GM18873 (cell line): ENCODE measurements at regions not wholly inside any gene's neighbourhood (a gene's known extent, or its start where the extent isn't known, plus 50 kb on each side); places are given as distances from the start of the nearest gene placed in this dataset.

Source experiments
- ATAC-seq: cut with Tn5 transposase; IDR thresholded peaks from one replicate; pipeline ENCODE4 v1.9.1; 2021; ENCODE audit warnings: mild to moderate bottlenecking, moderate library complexity, moderate number of reproducible peaks; ENCODE audit not compliant: unreplicated experiment, low FRiP score

- ATAC-seq: no peak
These were observed 1020.0 kb upstream of the SLC10A2 start for GRCh38 chr13:104086210-104086609.

DNA sequence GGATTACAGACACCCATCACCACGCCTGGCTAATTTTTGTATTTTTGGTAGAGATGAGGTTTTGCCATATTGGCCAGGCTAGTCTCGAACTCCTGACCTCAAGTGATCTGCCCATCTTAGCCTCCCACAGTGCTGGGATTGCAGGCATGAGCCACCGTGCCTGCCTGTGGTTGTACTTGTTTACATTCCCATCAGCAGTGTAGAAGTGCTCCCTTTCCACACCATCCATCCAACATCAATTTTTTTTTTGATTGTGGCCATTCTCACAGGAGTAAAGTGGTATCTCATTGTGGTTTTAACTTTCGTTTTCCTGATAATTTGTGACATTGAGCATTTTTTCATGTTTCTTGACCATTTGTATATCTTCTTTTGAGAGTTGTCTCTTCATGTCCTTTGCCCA is 1019.4 kb upstream of the SLC10A2 start:
- no peak for ATAC-seq

GRCh38 chr13:104074326-104074725 is 1008.1 kb upstream of the SLC10A2 start:
- no peak for ATAC-seq

DNA sequence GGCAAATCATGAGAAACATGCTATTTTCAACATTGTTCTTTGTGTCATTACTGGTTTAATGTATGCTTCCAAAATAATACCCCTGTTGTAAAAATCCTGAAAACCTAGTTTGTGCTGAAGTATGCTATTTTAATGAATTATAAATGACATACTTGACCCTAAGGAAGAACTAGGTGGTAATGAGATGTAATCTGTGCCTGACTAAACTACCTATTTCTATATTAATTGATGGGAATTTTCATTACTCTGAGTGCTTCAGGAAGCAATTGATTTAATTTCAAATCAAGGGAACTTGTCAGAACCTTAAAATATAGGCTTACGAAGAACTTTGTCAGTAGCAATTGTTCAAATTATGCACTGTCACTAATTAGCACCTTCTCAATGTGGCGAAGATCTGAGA is 1005.6 kb upstream of the SLC10A2 start:
- ATAC-seq: no peak

GRCh38 chr13:104065328-104065727 is 999.1 kb upstream of the SLC10A2 start:
- no peak for ATAC-seq

GRCh38 chr13:104057861-104058260 is 991.6 kb upstream of the SLC10A2 start:
- ATAC-seq: no peak

GRCh38 chr13:104045907-104046306 is 979.7 kb upstream of the SLC10A2 start:
- ATAC-seq: no peak

- ATAC-seq: no peak
These were observed 977.0 kb upstream of the SLC10A2 start for GRCh38 chr13:104043184-104043583.

DNA sequence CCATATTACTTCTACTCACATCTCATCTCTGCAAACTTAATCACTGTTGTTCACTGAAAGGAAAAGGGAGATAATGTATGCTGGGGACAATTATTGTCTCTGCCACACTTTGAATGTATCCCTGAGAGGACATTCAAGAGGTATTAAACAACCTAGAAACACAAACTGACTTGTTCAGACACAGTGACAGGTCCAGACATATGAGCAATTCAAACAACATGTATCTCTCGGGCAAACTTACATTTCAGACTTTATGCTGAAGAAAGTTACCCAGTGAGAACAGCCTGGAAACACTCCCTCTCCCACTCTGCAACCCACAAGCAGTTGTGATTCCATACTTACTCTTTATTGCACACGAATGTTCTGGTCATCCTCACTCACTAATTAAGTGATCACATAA is 968.7 kb upstream of the SLC10A2 start:
- no peak for ATAC-seq

DNA sequence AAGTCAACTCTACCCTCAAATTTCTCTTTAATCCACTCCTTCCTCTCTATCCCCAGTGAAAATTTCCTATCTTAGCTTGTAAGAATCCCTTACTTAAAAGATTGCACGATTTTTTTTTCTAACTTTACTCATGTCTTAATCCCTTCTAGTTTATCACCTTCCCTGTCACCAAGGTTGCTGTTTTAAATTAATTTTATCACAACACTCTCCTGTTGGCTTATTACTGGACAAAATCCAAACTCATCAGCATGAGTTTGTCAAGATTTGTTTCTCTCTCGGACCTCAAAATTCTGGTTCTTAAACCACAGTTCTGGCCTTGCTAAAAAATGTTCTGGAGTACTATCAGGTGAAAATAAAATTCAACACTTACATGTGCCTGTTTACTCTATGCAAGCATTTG is 959.1 kb upstream of the SLC10A2 start:
- ATAC-seq: no peak

- ATAC-seq: no peak
These were observed 958.4 kb upstream of the SLC10A2 start for GRCh38 chr13:104024416-104025170.

DNA sequence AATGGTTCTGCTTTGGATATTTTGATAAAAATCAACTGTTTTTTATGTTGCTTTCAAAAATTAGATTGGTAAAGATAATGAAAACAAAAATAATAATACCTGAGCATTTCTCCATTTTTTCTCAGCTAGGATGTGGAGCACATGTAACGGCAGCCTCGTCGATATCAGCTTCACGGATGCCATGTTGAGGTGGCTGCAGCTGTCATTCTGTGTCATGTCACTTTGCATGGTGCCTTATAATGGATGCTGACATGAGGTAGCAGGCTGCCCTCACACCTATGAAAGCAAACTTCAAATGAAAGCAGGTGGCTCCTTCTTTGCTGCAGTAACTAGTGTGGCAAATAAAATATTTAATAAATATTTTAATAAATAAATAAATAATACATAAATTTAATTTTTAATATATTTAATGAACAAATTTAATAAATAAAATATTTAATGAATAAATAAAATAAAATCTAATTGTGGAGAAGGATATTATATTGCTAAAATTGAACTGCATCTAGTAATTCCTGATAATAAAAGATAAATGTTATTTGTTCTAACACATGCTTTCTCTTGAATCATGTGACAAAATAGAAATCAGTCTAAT is 955.7 kb upstream of the SLC10A2 start:
- no peak for ATAC-seq

GRCh38 chr13:104017317-104017716 is 951.1 kb upstream of the SLC10A2 start:
- no peak for ATAC-seq

DNA sequence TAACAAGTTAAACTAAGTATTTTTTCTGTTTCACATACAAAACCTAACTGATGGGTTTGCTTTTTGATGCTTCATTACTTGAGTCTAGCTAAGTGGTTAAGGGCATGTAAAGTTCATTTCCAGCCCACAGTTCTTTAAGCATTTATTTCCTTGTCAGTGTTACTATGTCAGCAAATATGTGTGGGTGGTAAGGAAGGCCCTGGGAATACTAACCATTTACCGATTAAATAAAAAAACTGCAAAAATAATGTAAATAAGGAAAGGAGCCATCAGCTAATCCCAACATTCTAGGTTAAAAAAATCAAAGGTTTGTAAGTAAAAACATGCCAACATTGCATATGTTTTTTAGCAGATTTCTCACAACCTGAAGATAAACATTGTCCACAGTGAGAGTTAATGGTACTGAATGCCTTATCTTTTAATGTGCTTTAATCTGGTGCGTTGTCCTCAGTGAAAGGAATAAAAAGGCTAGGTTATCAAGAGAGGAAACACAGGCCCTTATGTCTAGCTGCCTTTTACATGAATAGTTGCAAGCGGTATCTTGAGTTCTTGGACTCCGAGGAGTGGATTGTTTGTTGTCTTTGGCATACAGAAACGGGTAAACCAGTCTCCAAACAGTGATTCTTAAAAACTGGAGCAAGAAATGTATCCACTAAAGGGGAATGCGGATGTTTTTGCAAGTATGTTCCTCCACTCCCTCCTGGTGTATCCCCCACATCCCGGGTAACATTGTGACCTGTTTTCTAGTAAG is 949.6 kb upstream of the SLC10A2 start:
- no peak for ATAC-seq

GRCh38 chr13:104014803-104015645 is 948.8 kb upstream of the SLC10A2 start:
- ATAC-seq: no peak

GRCh38 chr13:104011505-104012241 is 945.5 kb upstream of the SLC10A2 start:
- ATAC-seq: no peak

GRCh38 chr13:104008541-104009435 is 942.6 kb upstream of the SLC10A2 start:
- ATAC-seq: no peak

DNA sequence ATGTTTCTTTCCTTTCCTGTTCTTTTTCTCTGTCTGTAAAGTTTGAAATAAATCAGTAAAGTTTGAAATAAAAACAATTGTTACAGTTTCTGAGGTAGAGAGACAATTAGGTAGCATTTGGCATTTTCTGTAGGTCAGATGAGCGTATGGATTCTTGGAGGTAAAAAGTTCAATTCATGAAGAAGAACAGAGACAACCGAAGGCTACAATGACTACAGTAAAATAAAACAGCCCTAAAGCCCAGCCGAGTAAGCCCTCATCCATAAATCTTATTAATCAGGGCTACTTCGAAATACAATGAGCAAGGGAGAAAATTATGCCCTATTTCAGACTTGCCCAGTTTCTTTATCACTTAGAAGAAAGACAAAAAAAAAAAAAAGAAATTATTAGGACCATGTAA is 941.9 kb upstream of the SLC10A2 start:
- ATAC-seq: no peak

GRCh38 chr13:104006625-104007075 is 940.4 kb upstream of the SLC10A2 start:
- no peak for ATAC-seq
